MM.1S (cell line): ENCODE measurements at regions not wholly inside any gene's neighbourhood (a gene's known extent, or its start where the extent isn't known, plus 50 kb on each side); places are given as distances from the start of the nearest gene placed in this dataset.
A peak's percentile ranks its signal among the peaks of the same experiment; 100 is the strongest.

Experiments
- DNase-seq: peaks from one replicate; pipeline ENCODE4 v3.0.0-alpha.2; 2015
- H2AFZ ChIP-seq: fragments of 300-600 bp; sonication (generic); 2 replicates; pipeline ENCODE4 v1.6.0; 2016; ENCODE audit warnings: antibody characterized with exemption, low read length
- H3F3A ChIP-seq: fragments of 300-600 bp; sonication (generic); 2 replicates; pipeline ENCODE4 v1.6.1; 2016; ENCODE audit warnings: mild to moderate bottlenecking, antibody characterized with exemption, low read length, moderate library complexity, mixed read lengths; ENCODE audit not compliant: insufficient read depth
- H3K27ac ChIP-seq: fragments of 300-600 bp; sonication (generic); 2 replicates; pipeline ENCODE4 v1.5.1; 2016; ENCODE audit warnings: mild to moderate bottlenecking, low read length
- H3K27me3 ChIP-seq: fragments of 300-600 bp; sonication (generic); replicated peaks from 2 replicates; pipeline ENCODE4 v1.6.0; 2016; ENCODE audit warnings: low read length; ENCODE audit not compliant: insufficient read depth
- H3K36me3 ChIP-seq: fragments of 300-600 bp; sonication (generic); replicated peaks from 2 replicates; pipeline ENCODE4 v1.6.1; 2016; ENCODE audit warnings: mild to moderate bottlenecking, low read length, mixed read lengths; ENCODE audit not compliant: insufficient read depth
- H3K4me1 ChIP-seq: fragments of 300-600 bp; sonication (generic); 2 replicates; pipeline ENCODE4 v1.6.1; 2016; ENCODE audit warnings: low read length, mixed read lengths
- H3K4me2 ChIP-seq: fragments of 300-600 bp; sonication (generic); 2 replicates; pipeline ENCODE4 v1.6.0; 2016; ENCODE audit warnings: low read depth, low read length
- H3K4me3 ChIP-seq: fragments of 300-600 bp; sonication (generic); 2 replicates; pipeline ENCODE4 v1.5.1; 2016; ENCODE audit warnings: low read length, mixed read lengths
- H3K79me2 ChIP-seq: fragments of 300-600 bp; sonication (generic); 2 replicates; pipeline ENCODE4 v1.6.1; 2016; ENCODE audit warnings: mixed run types, low read length, mixed read lengths
- H3K9ac ChIP-seq: fragments of 300-600 bp; sonication (generic); 2 replicates; pipeline ENCODE4 v1.6.1; 2016; ENCODE audit warnings: low read length, mixed read lengths
- H3K9me2 ChIP-seq: fragments of 300-600 bp; sonication (generic); replicated peaks from 2 replicates; pipeline ENCODE4 v1.6.1; 2016; ENCODE audit warnings: mild to moderate bottlenecking, low read length, mixed read lengths; ENCODE audit not compliant: insufficient read depth
- H3K9me3 ChIP-seq: fragments of 300-600 bp; sonication (generic); replicated peaks from 2 replicates; pipeline ENCODE4 v1.6.1; 2016; ENCODE audit warnings: mild to moderate bottlenecking, low read length, mixed read lengths; ENCODE audit not compliant: insufficient read depth
- H4K20me1 ChIP-seq: fragments of 300-600 bp; sonication (generic); 2 replicates; pipeline ENCODE4 v1.6.1; 2016; ENCODE audit warnings: mild to moderate bottlenecking, low read length, moderate library complexity, mixed read lengths; ENCODE audit not compliant: insufficient read depth
- EZH2 ChIP-seq: fragments of 300-600 bp; sonication (generic); optimal IDR thresholded peaks from 2 replicates; pipeline ENCODE3; 2017; ENCODE audit warnings: low read depth, mild to moderate bottlenecking, antibody characterized with exemption, low read length, mixed read lengths
- EZH2phosphoT487 ChIP-seq: fragments of 300-600 bp; sonication (generic); IDR thresholded peaks from 2 replicates; pipeline ENCODE4 v1.6.1; 2018; ENCODE audit warnings: antibody characterized with exemption, low read length
- TF ChIP-seq, protein P1 (sequence below): fragments of 300-600 bp; sonication (generic); IDR thresholded peaks from 2 replicates; pipeline ENCODE4 v1.5.1; 2016; ENCODE audit warnings: antibody characterized with exemption, low read length, mixed read lengths

DNA sequence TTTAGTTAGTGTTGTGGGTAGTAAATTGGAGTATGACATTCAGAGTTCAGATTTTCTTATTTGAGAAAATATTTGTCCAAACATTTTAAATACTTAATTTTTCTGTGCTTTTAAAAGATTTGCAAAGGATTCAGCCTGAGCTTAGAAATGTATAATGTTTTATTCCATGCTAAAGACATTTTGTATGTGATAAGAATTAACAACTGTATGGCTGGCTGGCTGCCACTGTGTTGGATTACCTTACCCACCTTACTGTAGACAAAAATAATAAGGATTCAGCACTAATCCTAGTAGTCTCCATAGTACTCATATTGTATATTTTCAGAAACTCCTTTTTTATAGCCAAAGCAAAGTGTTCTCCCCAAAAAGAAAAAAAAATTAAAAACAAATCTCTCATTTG lies 74.8 kb downstream of the TANC2 start:
- Histone ChIP-seq H3K4me3 (no peak overlapping the region), H3K9ac (no peak overlapping the region), H3K79me2 (no peaks in the 10 kb centered on the region), H3K9me3 (no peaks in the 10 kb centered on the region), H3F3A (no peaks in the 10 kb centered on the region), H3K27me3 (no peaks in the 10 kb centered on the region), H3K4me1 (peaks cover 19% of the 10 kb centered on the region), H3K4me2 (peak overlapping the region; percentile 79), H3K36me3 (no peaks in the 10 kb centered on the region), H3K9me2 (no peaks in the 10 kb centered on the region), H3K27ac (no peak overlapping the region; the same call in 1 of the 2 replicates), H4K20me1 (no peaks in the 10 kb centered on the region), H2AFZ (no peak overlapping the region)
- DNase-seq = no peak
- TF ChIP-seq EZH2phosphoT487 (no peak), EZH2 (no peak)
- TF ChIP-seq, protein P1, sequence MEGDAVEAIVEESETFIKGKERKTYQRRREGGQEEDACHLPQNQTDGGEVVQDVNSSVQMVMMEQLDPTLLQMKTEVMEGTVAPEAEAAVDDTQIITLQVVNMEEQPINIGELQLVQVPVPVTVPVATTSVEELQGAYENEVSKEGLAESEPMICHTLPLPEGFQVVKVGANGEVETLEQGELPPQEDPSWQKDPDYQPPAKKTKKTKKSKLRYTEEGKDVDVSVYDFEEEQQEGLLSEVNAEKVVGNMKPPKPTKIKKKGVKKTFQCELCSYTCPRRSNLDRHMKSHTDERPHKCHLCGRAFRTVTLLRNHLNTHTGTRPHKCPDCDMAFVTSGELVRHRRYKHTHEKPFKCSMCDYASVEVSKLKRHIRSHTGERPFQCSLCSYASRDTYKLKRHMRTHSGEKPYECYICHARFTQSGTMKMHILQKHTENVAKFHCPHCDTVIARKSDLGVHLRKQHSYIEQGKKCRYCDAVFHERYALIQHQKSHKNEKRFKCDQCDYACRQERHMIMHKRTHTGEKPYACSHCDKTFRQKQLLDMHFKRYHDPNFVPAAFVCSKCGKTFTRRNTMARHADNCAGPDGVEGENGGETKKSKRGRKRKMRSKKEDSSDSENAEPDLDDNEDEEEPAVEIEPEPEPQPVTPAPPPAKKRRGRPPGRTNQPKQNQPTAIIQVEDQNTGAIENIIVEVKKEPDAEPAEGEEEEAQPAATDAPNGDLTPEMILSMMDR = no peak

- H4K20me1 ChIP-seq = no peaks in the 10 kb centered on the region
- no peaks in the 10 kb centered on the region for H3K36me3 ChIP-seq
- H3K4me1 ChIP-seq = peaks cover 14% of the 10 kb centered on the region
- H3K4me2 ChIP-seq = no peak overlapping the region
- H3K79me2 ChIP-seq = no peaks in the 10 kb centered on the region
- H3K4me3 ChIP-seq = no peak overlapping the region
- no peak for DNase-seq
- no peak overlapping the region for H3K9ac ChIP-seq
- no peaks in the 10 kb centered on the region for H3K9me2 ChIP-seq
- no peak overlapping the region for H2AFZ ChIP-seq
- no peak overlapping the region for H3K27ac ChIP-seq
- no peaks in the 10 kb centered on the region for H3F3A ChIP-seq
- no peaks in the 10 kb centered on the region for H3K27me3 ChIP-seq
- TF ChIP-seq, protein P1 = no peak
- TF ChIP-seq EZH2phosphoT487 (no peak), EZH2 (no peak)
- no peaks in the 10 kb centered on the region for H3K9me3 ChIP-seq
Observed at GRCh38 chr17:63041251-63041650, 75.2 kb downstream of the TANC2 start.

GRCh38 chr17:63041722-63042121 lies 75.7 kb downstream of the TANC2 start:
- H3K4me3 ChIP-seq = no peak overlapping the region
- H3K27ac ChIP-seq = no peak overlapping the region

More at GRCh38 chr17:63041722-63042121, 75.7 kb downstream of the TANC2 start:
- no peak for DNase-seq
- no peaks in the 10 kb centered on the region for H3K36me3 ChIP-seq
- H3K79me2 ChIP-seq = no peaks in the 10 kb centered on the region
- no peak overlapping the region for H3K4me2 ChIP-seq
- H2AFZ ChIP-seq = no peak overlapping the region
- H3K27me3 ChIP-seq = no peaks in the 10 kb centered on the region
- TF ChIP-seq EZH2phosphoT487 (no peak), EZH2 (no peak)
- TF ChIP-seq, protein P1 = no peak
- H3K9me2 ChIP-seq = no peaks in the 10 kb centered on the region
- no peak overlapping the region for H3K9ac ChIP-seq
- H3K4me1 ChIP-seq = peaks cover 14% of the 10 kb centered on the region
- H3F3A ChIP-seq = no peaks in the 10 kb centered on the region
- no peaks in the 10 kb centered on the region for H4K20me1 ChIP-seq
- no peaks in the 10 kb centered on the region for H3K9me3 ChIP-seq
